ENCODE measurements at regions not wholly inside any gene's neighbourhood (a gene's known extent, or its start where the extent isn't known, plus 50 kb on each side); places are given as distances from the start of the nearest gene placed in this dataset.

- TF ChIP-seq TAF1 (IDR thresholded peaks at IDR 0.05; ENCODE audit: borderline replicate concordance, insufficient read depth, low read length), result no peak
- no peak for TF ChIP-seq FOXP2 (optimal IDR thresholded peaks at IDR 0.05; ENCODE audit: borderline replicate concordance, extremely low read depth, extremely low read length, insufficient read depth)
- no peak for TF ChIP-seq POLR2AphosphoS5 (IDR thresholded peaks at IDR 0.05; ENCODE audit: low read depth, low read length)
- TF ChIP-seq, protein P1, sequence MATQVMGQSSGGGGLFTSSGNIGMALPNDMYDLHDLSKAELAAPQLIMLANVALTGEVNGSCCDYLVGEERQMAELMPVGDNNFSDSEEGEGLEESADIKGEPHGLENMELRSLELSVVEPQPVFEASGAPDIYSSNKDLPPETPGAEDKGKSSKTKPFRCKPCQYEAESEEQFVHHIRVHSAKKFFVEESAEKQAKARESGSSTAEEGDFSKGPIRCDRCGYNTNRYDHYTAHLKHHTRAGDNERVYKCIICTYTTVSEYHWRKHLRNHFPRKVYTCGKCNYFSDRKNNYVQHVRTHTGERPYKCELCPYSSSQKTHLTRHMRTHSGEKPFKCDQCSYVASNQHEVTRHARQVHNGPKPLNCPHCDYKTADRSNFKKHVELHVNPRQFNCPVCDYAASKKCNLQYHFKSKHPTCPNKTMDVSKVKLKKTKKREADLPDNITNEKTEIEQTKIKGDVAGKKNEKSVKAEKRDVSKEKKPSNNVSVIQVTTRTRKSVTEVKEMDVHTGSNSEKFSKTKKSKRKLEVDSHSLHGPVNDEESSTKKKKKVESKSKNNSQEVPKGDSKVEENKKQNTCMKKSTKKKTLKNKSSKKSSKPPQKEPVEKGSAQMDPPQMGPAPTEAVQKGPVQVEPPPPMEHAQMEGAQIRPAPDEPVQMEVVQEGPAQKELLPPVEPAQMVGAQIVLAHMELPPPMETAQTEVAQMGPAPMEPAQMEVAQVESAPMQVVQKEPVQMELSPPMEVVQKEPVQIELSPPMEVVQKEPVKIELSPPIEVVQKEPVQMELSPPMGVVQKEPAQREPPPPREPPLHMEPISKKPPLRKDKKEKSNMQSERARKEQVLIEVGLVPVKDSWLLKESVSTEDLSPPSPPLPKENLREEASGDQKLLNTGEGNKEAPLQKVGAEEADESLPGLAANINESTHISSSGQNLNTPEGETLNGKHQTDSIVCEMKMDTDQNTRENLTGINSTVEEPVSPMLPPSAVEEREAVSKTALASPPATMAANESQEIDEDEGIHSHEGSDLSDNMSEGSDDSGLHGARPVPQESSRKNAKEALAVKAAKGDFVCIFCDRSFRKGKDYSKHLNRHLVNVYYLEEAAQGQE (IDR thresholded peaks at IDR 0.05; ENCODE audit: insufficient read depth in 1 of 2, low read depth in 2 of 2, low read length in 2 of 2), result no peak
- TF ChIP-seq SIN3A (IDR thresholded peaks at IDR 0.05; ENCODE audit: borderline replicate concordance, insufficient read depth, low read length), result no peak
Observed at GRCh38 chr1:106699433-106699832, 357.0 kb upstream of the PRMT6 start.

- TF ChIP-seq FOXP2 (optimal IDR thresholded peaks at IDR 0.05; ENCODE audit: borderline replicate concordance, extremely low read depth, extremely low read length, insufficient read depth) (no peak), SIN3A (IDR thresholded peaks at IDR 0.05; ENCODE audit: borderline replicate concordance, insufficient read depth, low read length) (no peak)
Observed at GRCh38 chr1:106700211-106700610, 356.3 kb upstream of the PRMT6 start.

- TF ChIP-seq SIN3A (IDR thresholded peaks at IDR 0.05; ENCODE audit: borderline replicate concordance, insufficient read depth, low read length) (no peak), POLR2AphosphoS5 (IDR thresholded peaks at IDR 0.05; ENCODE audit: low read depth, low read length) (no peak)
Observed at GRCh38 chr1:106705971-106706370, 350.5 kb upstream of the PRMT6 start.

DNA sequence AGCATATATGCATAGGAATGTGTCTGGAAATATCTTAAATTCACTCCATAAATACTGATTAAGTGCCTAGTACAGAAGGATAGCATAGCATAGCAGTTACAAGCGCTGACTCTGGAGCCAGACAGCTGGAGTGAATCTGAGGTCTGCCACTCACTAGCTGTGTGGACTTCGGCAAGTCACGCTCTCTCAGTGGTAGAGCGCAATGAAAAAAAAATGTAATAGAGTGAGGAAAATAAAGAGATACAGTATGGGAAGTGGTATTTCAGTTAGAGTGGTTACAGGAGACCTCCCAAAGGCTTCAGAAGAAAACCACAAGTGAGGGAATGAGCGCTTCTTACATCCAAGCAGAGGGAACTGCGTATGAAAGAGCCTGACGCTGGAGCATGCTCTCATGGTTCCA lies 338.9 kb upstream of the PRMT6 start:
- TF ChIP-seq FOXP2 (optimal IDR thresholded peaks at IDR 0.05; ENCODE audit: borderline replicate concordance, extremely low read depth, extremely low read length, insufficient read depth) (no peak), TAF1 (IDR thresholded peaks at IDR 0.05; ENCODE audit: borderline replicate concordance, insufficient read depth, low read length) (no peak)

GRCh38 chr1:106721790-106722189 lies 334.7 kb upstream of the PRMT6 start:
- TF ChIP-seq, protein P1 (IDR thresholded peaks at IDR 0.05; ENCODE audit: insufficient read depth in 1 of 2, low read depth in 2 of 2, low read length in 2 of 2), result no peak
- TF ChIP-seq TAF1 (IDR thresholded peaks at IDR 0.05; ENCODE audit: borderline replicate concordance, insufficient read depth, low read length) (no peak), POLR2AphosphoS5 (IDR thresholded peaks at IDR 0.05; ENCODE audit: low read depth, low read length) (no peak), SIN3A (IDR thresholded peaks at IDR 0.05; ENCODE audit: borderline replicate concordance, insufficient read depth, low read length) (no peak), FOXP2 (optimal IDR thresholded peaks at IDR 0.05; ENCODE audit: borderline replicate concordance, extremely low read depth, extremely low read length, insufficient read depth) (no peak)

DNA sequence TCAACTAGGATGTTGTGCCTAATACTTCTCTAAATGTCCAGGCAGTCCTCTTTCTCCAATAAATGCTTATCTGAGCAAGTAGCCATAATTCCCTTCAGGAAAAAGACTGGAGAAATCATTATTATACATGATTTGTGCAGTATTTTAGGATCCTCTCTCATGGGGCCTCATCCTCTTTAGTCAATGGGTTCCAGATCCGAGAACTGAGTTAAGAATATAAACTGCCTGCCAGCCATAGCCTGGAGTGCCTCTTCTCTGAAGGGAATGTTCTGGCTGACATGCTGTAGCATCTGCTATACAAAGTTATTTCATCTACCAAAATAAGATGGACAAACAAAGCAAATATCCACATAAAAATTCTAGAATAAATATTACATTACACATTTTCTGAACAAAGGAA lies 334.0 kb upstream of the PRMT6 start:
- TF ChIP-seq SIN3A (IDR thresholded peaks at IDR 0.05; ENCODE audit: borderline replicate concordance, insufficient read depth, low read length) (no peak), FOXP2 (optimal IDR thresholded peaks at IDR 0.05; ENCODE audit: borderline replicate concordance, extremely low read depth, extremely low read length, insufficient read depth) (no peak), TAF1 (IDR thresholded peaks at IDR 0.05; ENCODE audit: borderline replicate concordance, insufficient read depth, low read length) (no peak), POLR2AphosphoS5 (IDR thresholded peaks at IDR 0.05; ENCODE audit: low read depth, low read length) (no peak)
- TF ChIP-seq, protein P1 (IDR thresholded peaks at IDR 0.05; ENCODE audit: insufficient read depth in 1 of 2, low read depth in 2 of 2, low read length in 2 of 2), result no peak

- no peak for TF ChIP-seq FOXP2 (optimal IDR thresholded peaks at IDR 0.05; ENCODE audit: borderline replicate concordance, extremely low read depth, extremely low read length, insufficient read depth)
- TF ChIP-seq POLR2AphosphoS5 (IDR thresholded peaks at IDR 0.05; ENCODE audit: low read depth, low read length), result no peak
- no peak for TF ChIP-seq SIN3A (IDR thresholded peaks at IDR 0.05; ENCODE audit: borderline replicate concordance, insufficient read depth, low read length)
- TF ChIP-seq, protein P1 (IDR thresholded peaks at IDR 0.05; ENCODE audit: insufficient read depth in 1 of 2, low read depth in 2 of 2, low read length in 2 of 2), result no peak
- no peak for TF ChIP-seq TAF1 (IDR thresholded peaks at IDR 0.05; ENCODE audit: borderline replicate concordance, insufficient read depth, low read length)
Observed at GRCh38 chr1:106727171-106727570, 329.3 kb upstream of the PRMT6 start.
